Body of pancreas (tissue), 4 donors: ENCODE measurements at regions not wholly inside any gene's neighbourhood (a gene's known extent, or its start where the extent isn't known, plus 50 kb on each side); places are given as distances from the start of the nearest gene placed in this dataset.

Experiments
- ATAC-seq: fragments of 150-250 bp; one replicate; pipeline ENCODE4 v1.9.1; 2016
- DNase-seq, 4 donors: peaks; one replicate each; pipeline ENCODE4 v3.0.0-alpha.2; 2019
- H3K27ac ChIP-seq, 4 donors: fragments of 200-600 bp; sonication (generic); 1 replicate in 3 of 4; 2 replicates in 1 of 4; pipeline versions ENCODE4 v1.5.1 to v1.6.1; 2016 to 2019; ENCODE audit warnings: mild to moderate bottlenecking in 1 of 4, mixed read lengths in 1 of 4, moderate library complexity in 1 of 4
- H3K27me3 ChIP-seq, 2 donors: fragments of 200-600 bp; sonication (generic); one replicate each; pipeline ENCODE4 v1.6.0; 2016; ENCODE audit warnings: mild to moderate bottlenecking in 1 of 2
- H3K36me3 ChIP-seq, 2 donors: fragments of 200-600 bp; sonication (generic); replicated peaks in 1 of 2; 2 replicates each; pipeline ENCODE4 v1.5.1; 2016; ENCODE audit warnings: low read depth in 2 of 2; ENCODE audit not compliant: insufficient read depth in 1 of 2
- H3K4me1 ChIP-seq: fragments of 200-600 bp; sonication (generic); one replicate; pipeline ENCODE4 v1.6.0; 2016
- H3K4me3 ChIP-seq, 2 donors: fragments of 200-600 bp; sonication (generic); 1 replicate in 1 of 2; 2 replicates in 1 of 2; pipeline ENCODE4 v1.5.1; 2016 to 2019
- H3K9me3 ChIP-seq, 3 donors: fragments of 200-600 bp; sonication (generic); 1 replicate in 2 of 3; 2 replicates in 1 of 3; pipeline ENCODE4 v1.5.1; 2016
- POLR2A ChIP-seq, 3 donors: fragments of 450-650 bp; IDR thresholded peaks; one replicate each; pipeline ENCODE4 v1.6.1; 2016; ENCODE audit warnings: antibody characterized with exemption in 3 of 3, mild to moderate bottlenecking in 2 of 3
- WGBS, 2 donors: methylation state at CpG; one replicate each; pipeline ENCODE4 v1.1.5; 2017; 5-methylcytosine and 5-hydroxymethylcytosine counted together
- intact Hi-C: fragments of 100-400 bp; cut with DNase I; formaldehyde crosslinking; loops from one replicate; pipeline ENCODE4 v1.15.1; 2023
- TF ChIP-seq, protein P1 (sequence below), 7 experiments: fragments of 450-650 bp in 4 of 7; fragments of 200-600 bp in 3 of 7; sonication (generic) in 3 of 7; IDR thresholded peaks; one replicate each; pipeline ENCODE4 v1.5.1; 2016 to 2019; ENCODE audit warnings: antibody characterized with exemption in 7 of 7

DNA sequence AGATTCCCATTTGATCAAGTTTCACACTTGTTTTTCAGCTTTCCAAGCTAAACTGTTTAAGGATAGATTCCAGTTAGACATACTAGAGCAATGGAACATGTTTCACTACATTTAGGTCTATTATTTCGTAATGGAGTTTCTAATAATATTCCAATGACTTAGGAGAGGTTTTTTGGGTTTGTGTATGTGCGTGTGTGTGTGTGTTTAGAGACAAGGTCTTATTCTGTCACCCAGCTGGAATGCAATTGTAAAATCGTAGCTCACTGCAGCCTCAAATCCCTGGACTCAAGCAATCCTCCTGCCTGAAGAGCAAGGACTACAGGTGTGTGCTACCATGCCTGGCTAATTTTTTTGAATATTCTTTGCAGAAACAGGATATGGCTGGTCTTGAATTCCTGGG, 426.3 kb downstream of the ZFHX3 start:
- TF ChIP-seq, protein P1, sequence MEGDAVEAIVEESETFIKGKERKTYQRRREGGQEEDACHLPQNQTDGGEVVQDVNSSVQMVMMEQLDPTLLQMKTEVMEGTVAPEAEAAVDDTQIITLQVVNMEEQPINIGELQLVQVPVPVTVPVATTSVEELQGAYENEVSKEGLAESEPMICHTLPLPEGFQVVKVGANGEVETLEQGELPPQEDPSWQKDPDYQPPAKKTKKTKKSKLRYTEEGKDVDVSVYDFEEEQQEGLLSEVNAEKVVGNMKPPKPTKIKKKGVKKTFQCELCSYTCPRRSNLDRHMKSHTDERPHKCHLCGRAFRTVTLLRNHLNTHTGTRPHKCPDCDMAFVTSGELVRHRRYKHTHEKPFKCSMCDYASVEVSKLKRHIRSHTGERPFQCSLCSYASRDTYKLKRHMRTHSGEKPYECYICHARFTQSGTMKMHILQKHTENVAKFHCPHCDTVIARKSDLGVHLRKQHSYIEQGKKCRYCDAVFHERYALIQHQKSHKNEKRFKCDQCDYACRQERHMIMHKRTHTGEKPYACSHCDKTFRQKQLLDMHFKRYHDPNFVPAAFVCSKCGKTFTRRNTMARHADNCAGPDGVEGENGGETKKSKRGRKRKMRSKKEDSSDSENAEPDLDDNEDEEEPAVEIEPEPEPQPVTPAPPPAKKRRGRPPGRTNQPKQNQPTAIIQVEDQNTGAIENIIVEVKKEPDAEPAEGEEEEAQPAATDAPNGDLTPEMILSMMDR (IDR thresholded peaks at IDR 0.05), result no peak
- no peak for TF ChIP-seq POLR2A (IDR thresholded peaks at IDR 0.05)

DNA sequence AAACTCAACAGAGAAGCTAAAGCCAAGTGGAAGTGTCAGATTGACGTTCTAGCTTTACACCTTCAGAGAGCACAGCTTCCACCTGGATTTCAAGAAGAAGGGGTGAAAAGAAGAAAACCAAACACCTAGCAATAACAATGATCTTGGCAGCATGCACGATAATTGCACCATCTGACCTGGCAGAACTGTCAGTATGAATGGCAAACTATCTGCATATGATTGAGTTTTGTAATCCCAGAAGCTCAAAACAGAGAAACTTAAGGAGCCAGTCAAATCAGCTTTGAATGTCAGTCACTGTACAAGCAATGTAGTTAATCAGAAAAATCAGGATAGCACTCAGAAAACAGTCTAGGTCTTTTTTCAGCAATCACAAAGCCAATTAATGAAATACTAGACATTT, 427.1 kb downstream of the ZFHX3 start:
- intact Hi-C loops, result no loop called here
- TF ChIP-seq, protein P1 (IDR thresholded peaks at IDR 0.05), result no peak
- TF ChIP-seq POLR2A (IDR thresholded peaks at IDR 0.05), result no peak
- H3K36me3 ChIP-seq, result no peaks in the 10 kb centered on the region
- ATAC-seq, result no peak
- 62 to 67% methylated on average over 2 of the region's 2 CpGs for WGBS, 2 donors
- no peaks in the 10 kb centered on the region for H3K4me1 ChIP-seq
- DNase-seq, result no peak
- H3K9me3 ChIP-seq, result no peaks in the 10 kb centered on the region
- H3K27me3 ChIP-seq, result no peaks in the 10 kb centered on the region
- no peak overlapping the region for H3K27ac ChIP-seq
- H3K4me3 ChIP-seq, result no peak overlapping the region

More for the DNA sequence above, 426.3 kb downstream of the ZFHX3 start:
- intact Hi-C loops, result no loop called here
- H3K4me1 ChIP-seq, result no peaks in the 10 kb centered on the region
- WGBS, 2 donors, result 77 to 90% methylated on average over 3 of the region's 3 CpGs
- no peaks in the 10 kb centered on the region for H3K9me3 ChIP-seq
- no peak overlapping the region for H3K4me3 ChIP-seq
- no peaks in the 10 kb centered on the region for H3K27me3 ChIP-seq
- DNase-seq (no peak), ATAC-seq (no peak)
- H3K36me3 ChIP-seq, result no peaks in the 10 kb centered on the region
- no peak overlapping the region for H3K27ac ChIP-seq

DNA sequence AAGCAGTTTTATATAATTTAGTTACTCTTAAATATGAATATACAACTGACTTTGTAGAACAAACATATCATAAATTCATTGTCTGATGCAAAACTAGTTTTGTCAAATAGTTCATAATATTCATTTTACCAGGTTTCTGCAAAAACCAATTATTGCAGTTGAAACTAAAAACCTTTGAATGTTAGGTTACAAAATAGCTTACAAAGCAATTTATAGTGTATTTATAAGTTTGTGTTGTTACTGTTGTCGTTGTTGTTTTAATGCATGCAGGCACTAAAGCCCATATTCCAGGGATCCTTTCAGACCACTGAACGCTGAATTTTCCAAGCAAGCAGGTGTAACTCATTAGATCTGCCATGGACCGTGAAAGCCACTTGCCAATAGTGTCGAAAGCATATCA, 427.6 kb downstream of the ZFHX3 start:
- Histone ChIP-seq H3K9me3 (no peaks in the 10 kb centered on the region), H3K4me1 (no peaks in the 10 kb centered on the region), H3K4me3 (no peak overlapping the region), H3K27ac (no peak overlapping the region), H3K27me3 (no peaks in the 10 kb centered on the region), H3K36me3 (no peaks in the 10 kb centered on the region)
- DNase-seq (no peak), ATAC-seq (no peak)
- 90% methylated on average over 4 of the region's 4 CpGs for WGBS, 2 donors
- intact Hi-C loops, result no loop called here
- TF ChIP-seq POLR2A (IDR thresholded peaks at IDR 0.05), result no peak
- TF ChIP-seq, protein P1 (IDR thresholded peaks at IDR 0.05), result no peak

DNA sequence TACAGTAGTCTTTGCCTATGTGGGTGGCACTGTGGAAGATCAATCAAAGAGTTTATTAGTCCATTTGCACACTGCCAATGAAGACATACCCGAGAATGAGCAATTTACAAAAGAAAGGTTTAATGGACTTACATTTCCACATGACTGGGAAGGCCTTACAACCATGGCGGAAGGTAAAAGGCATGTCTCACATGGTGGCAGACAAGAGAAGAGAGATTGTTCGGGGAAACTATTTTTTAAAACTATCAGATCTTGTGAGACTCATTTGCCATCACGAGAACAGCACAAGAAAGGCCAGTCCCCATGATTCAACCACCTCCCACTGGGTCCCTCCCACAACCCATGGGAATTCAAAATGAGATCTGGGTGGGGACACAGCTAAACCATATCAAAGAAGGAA, 432.1 kb downstream of the ZFHX3 start:
- ATAC-seq (no peak), DNase-seq (no peak)
- no peak overlapping the region for H3K27ac ChIP-seq
- H3K36me3 ChIP-seq, result no peaks in the 10 kb centered on the region
- no peaks in the 10 kb centered on the region for H3K4me1 ChIP-seq
- no peaks in the 10 kb centered on the region for H3K27me3 ChIP-seq
- WGBS, 2 donors, result 89 to 96% methylated on average over 4 of the region's 4 CpGs
- no peak overlapping the region for H3K4me3 ChIP-seq
- intact Hi-C loops, result no loop called here
- no peak for TF ChIP-seq POLR2A (IDR thresholded peaks at IDR 0.05)
- TF ChIP-seq, protein P1 (IDR thresholded peaks at IDR 0.05), result no peak
- H3K9me3 ChIP-seq, result no peaks in the 10 kb centered on the region

DNA sequence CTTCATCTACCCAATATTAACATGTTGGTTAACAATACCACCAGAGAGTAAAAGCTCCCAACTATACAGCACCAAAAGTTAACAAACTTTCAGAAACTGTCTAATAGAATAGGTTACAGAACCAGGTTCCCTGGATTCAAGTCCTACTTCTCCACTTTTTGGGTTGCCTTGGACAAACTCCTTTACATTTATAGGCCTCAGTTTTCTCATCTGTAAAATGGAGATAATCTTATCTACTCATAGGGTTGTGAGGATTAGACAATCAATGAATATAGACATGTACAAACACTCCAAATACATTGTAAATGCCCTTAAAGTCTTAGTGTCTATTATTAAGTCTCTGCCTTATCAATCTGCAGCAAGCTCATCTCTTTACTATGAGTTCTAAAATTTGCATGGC, 435.2 kb downstream of the ZFHX3 start:
- ATAC-seq (no peak), DNase-seq (no peak)
- Histone ChIP-seq H3K4me1 (no peaks in the 10 kb centered on the region), H3K27me3 (no peaks in the 10 kb centered on the region), H3K27ac (no peak overlapping the region), H3K36me3 (no peaks in the 10 kb centered on the region), H3K9me3 (no peaks in the 10 kb centered on the region), H3K4me3 (no peak overlapping the region)
- TF ChIP-seq POLR2A (IDR thresholded peaks at IDR 0.05), result no peak
- TF ChIP-seq, protein P1 (IDR thresholded peaks at IDR 0.05), result no peak
- intact Hi-C loops, result no loop called here
